UCSD-AML1 (cell line): ENCODE measurements at regions not wholly inside any gene's neighbourhood (a gene's known extent, or its start where the extent isn't known, plus 50 kb on each side); places are given as distances from the start of the nearest gene placed in this dataset.
"Not testable (repeated sequence)": the region's sequence is repeated elsewhere in the genome, so short reads cannot be mapped to it uniquely, and the experiment has no call there.

Experiments
- DNase-seq: peaks from one replicate; lab custom pipeline; 2025; ENCODE audit not compliant: unreplicated experiment; lab: John Stamatoyannopoulos, UW

- DNase-seq, result not testable (repeated sequence)
Observed at GRCh38 chr10:33867199-33867789, 532.8 kb upstream of the NRP1 start.

DNA sequence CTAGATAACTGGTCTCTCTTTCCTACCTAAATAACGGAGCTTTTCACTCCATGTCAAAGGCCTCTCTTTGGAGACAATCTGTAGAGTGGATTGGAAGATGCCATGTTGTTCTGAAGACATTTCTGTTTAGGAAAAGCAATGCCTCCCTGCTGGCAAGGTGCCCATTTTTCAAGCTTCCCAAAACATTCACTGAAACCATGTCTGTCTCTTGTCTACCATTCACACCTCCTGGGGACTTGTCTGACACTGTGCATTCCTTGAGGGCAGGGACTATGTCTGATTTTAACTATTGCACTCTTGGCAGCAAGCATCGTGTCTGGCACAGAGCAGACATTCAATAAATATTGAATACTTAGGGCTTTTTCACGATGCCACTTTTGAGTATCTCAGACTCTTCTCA, 528.9 kb upstream of the NRP1 start:
- no peak for DNase-seq

DNA sequence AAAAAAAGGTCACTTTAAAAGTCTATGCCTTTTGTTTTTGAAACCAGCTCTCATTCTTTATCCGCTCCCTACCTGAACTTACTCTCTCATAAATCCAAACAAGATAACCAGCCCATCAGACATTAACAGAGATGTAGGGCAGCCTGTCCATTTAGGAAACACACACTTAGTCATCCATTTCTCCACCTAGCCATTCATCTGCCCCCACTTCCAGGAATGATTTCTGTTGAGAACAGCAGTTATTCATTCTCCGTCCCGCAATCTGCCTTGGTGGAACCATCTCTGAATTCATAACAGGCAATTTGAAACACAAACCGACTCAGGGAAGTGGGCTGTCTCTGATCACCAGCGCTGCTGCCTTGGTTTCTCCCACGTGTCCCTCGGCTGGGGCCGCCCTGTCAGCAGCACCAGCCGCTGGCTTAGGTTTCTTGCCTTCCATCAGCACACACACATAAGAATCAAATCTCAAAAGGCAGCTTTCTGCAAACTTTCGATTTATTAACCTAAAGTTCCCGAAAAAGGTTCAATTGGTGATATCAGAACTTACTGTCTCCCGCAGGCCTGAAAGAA, 528.2 kb upstream of the NRP1 start:
- no peak for DNase-seq

DNA sequence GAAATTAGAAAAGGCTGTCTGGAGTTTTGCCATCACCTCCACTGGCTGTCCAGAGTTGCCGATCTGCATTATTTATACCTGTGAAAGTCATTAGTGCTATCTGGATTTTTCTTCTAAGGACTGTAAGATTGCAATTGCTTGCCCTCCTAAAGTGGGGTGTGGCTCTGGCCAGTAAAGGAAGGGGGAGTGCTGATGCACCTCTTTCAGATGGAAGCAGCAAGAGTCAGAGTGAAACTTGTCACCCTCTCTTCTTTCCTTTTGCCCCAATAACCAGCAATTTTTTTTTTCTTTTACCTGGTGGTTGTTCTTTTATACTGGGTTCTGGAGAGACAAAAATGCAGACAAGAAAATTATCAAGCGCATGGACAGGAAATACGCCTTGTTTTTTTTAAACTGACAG, 527.4 kb upstream of the NRP1 start:
- no peak for DNase-seq

- DNase-seq, result no peak
Observed at GRCh38 chr10:33861016-33861704, 526.7 kb upstream of the NRP1 start.

DNA sequence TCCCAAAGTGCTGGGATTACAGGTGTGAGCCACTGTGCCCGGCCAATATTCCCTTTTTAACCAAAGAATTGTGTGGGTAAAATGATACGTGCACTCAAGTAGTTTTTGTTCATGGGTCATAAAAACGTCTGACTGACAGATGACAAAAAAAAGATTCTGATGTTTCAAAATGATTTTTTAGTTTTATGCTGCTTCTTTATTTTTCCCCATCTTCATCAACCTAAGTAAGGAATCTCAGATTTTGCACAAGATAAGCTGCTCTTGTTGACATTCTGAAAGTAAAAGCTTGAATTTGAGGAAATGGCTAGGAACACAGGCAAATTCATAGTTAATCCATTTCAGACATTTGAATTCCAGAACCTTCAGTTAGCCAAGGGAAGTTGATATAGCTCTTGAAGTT, 526.1 kb upstream of the NRP1 start:
- no peak for DNase-seq

- no peak for DNase-seq
Observed at GRCh38 chr10:33859319-33860022, 525.0 kb upstream of the NRP1 start.

- no peak for DNase-seq
Observed at GRCh38 chr10:33858326-33858725, 523.9 kb upstream of the NRP1 start.

- DNase-seq, result not testable (repeated sequence)
Observed at GRCh38 chr10:33853221-33853620, 518.8 kb upstream of the NRP1 start.

DNA sequence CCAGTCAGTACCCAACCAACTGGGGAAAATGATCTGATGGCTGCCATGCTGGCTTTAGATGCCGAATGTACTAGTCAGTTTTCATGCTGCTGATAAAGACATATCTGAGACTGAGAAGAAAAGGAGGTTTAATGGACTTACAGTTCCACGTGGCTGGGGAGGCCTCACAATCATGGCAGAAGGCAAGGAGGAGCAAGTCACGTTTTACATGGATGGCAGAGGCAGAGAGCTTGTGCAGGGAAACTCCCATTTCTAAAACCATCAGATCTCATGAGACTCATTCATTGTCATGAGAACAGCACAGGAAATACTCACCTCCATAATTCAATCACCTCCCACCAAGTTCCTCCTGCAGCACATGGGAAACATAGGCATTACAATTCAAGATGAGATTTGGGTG, 508.9 kb upstream of the NRP1 start:
- no peak for DNase-seq

GRCh38 chr10:33841678-33842077, 507.2 kb upstream of the NRP1 start:
- no peak for DNase-seq

DNA sequence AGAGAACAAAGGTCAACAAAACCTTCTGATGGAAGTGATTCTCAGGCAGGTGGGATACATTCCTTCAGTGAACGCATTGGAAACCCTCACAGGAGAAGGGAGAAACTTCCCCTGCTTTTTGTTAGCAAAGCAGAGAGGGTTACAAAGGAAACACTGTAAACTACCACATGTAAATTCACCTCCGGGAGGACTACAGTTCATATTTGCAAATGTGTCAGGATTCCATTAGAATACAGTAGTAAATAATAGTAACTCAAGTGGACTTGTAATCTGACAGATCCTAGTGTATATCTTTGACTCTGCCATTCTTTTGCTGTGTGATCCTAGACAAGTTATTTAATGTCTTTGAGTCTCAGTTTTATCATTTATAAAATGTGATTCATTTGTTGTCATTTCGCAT, 504.3 kb upstream of the NRP1 start:
- no peak for DNase-seq

DNA sequence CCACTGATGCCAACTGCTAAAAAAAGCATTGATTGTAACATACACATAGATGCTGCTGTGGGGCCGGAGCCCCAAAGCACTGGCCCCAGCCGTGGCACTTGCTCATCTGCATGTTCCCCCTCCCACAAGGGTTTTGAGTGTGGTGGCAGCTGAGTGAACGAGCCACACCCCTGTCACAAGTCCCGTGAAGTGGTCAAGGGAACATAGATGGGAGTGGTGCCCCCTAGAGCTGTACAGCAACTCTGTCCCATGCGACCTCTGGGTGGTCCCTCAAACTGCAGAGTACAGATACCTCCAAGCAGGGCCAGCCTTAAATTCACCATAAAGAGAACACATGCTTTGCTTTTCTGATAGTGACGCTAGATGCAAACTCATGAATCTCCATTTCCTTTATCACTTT, 503.3 kb upstream of the NRP1 start:
- no peak for DNase-seq

GRCh38 chr10:33835556-33835955, 501.1 kb upstream of the NRP1 start:
- DNase-seq, result no peak

DNA sequence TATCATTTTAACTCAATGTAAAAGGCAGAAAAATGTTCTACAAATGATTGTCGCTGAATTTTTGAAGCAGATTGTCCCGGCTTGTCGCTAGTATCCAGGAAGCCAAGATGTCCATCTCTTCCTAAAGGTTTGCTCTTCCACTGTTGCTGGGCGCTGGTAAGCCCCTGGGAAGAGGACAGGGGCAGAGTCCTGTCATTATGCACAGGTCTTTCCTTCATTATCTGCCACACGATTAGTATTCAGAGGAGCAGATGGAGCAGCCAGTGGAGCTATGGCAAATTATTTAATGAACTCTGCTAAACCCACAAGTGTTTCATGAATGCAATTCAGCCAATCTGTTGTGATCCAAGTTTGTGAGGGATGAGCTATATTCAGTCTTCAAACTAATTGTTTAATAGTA, 499.1 kb upstream of the NRP1 start:
- DNase-seq, result no peak

DNA sequence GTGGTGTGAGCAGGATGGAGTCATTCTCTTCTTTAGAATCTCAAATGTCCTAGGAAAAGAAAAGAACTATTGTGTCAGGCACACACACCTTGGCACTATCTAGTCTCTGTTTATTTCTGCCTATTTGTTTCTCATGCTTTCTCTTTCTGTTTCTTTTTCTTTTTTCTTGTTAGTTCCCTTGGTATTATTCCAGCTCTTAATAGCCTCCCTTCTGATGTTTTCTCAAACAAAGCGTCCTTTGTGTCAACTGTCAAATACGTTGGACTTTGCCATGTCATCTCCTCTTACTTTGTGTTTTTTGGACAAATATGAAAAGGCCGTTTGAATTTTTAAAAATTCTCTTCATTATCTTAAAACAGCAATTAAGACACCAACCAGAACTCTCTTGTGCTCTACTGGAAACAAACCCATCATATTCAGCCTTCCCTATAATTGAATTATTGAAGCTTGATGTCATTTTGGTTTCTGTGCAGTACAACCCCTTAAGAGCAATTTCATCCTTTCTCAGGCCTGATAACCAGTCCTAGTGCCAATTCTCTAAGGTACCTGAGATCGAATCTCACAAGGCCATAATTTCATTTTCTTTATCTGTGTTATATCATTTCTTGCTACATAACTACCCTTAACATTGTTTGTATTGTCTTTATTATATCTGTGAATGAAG, 497.8 kb upstream of the NRP1 start:
- no peak for DNase-seq

- no peak for DNase-seq
Observed at GRCh38 chr10:33831591-33831990, 497.1 kb upstream of the NRP1 start.

GRCh38 chr10:33829899-33830298, 495.4 kb upstream of the NRP1 start:
- not testable (repeated sequence) for DNase-seq

- DNase-seq, result no peak
Observed at GRCh38 chr10:33828592-33828991, 494.1 kb upstream of the NRP1 start.

DNA sequence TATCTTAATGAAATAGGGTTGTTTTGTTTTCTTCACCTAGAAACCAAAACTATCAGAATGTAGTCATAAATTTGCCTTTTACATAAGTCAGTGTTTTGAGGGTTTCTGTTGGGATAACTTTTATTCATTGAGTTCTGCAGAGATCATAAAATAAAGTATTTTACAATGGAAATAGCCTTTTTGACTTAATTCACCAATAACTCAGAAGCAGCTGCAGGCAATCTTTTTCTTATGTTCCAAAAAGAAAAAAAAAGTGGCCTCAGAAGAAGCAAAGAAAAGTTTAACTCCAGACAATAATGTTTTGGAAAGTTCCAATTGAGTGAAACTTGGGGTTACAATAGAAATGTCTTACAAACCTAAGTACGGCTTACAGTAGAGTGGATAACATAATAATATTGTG, 491.7 kb upstream of the NRP1 start:
- no peak for DNase-seq

DNA sequence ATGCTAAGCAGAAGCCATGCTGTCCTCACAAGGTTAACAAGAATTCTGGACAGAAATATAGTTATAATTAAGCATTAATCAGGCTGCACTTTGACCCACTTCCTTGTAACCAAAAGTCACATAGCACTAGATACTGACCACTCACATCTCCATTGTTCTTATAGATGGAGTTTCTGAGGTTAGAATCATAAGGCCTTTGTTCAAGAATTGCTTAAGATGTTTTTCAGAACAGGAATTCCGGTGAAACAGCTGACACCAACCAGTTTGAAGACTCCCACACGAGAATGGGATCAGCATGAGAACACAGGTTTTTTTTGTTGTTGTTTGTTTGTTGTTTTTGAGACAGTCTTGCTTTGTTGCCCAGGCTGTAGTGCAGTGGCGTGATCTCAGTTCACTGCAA, 488.3 kb upstream of the NRP1 start:
- no peak for DNase-seq

- DNase-seq, result no peak
Observed at GRCh38 chr10:33820531-33820930, 486.1 kb upstream of the NRP1 start.
